GM23338 (cell line): ENCODE measurements at regions not wholly inside any gene's neighbourhood (a gene's known extent, or its start where the extent isn't known, plus 50 kb on each side); places are given as distances from the start of the nearest gene placed in this dataset.
A peak's percentile ranks its signal among the peaks of the same experiment; 100 is the strongest.

Source experiments
- ATAC-seq: fragments of 200-7000 bp; cut with Tn5 transposase; 3 replicates; pipeline ENCODE4 v1.9.1; 2020
- DNase-seq: peaks from one replicate; pipeline ENCODE4 v3.0.0-alpha.2; 2015; ENCODE audit warnings: low spot score
- H2AFZ ChIP-seq: fragments of 200-600 bp; sonication (generic); 2 replicates; pipeline ENCODE4 v1.8.0; 2016; ENCODE audit warnings: antibody characterized with exemption, mild to moderate bottlenecking, moderate library complexity
- H3F3A ChIP-seq: fragments of 200-600 bp; sonication (generic); replicated peaks from 2 replicates; pipeline ENCODE4 v1.8.0; 2017; ENCODE audit warnings: antibody characterized with exemption, mixed run types, low read depth
- H3K27ac ChIP-seq: fragments of 200-600 bp; sonication (generic); 2 replicates; pipeline ENCODE4 v1.6.1; 2016; ENCODE audit warnings: low read depth
- H3K27me3 ChIP-seq: fragments of 200-600 bp; sonication (generic); 2 replicates; pipeline ENCODE4 v1.8.0; 2016; ENCODE audit warnings: mild to moderate bottlenecking, mixed run types, moderate library complexity; ENCODE audit not compliant: insufficient read depth
- H3K36me3 ChIP-seq: fragments of 200-600 bp; sonication (generic); 2 replicates; pipeline ENCODE4 v1.8.0; 2016; ENCODE audit warnings: mild to moderate bottlenecking; ENCODE audit not compliant: insufficient read depth
- H3K4me1 ChIP-seq: fragments of 200-600 bp; sonication (generic); 2 replicates; pipeline ENCODE4 v1.8.0; 2016; ENCODE audit warnings: mild to moderate bottlenecking, moderate library complexity; ENCODE audit not compliant: insufficient read depth
- H3K4me2 ChIP-seq: fragments of 200-600 bp; sonication (generic); 2 replicates; pipeline ENCODE4 v1.7.1; 2017; ENCODE audit warnings: mixed run types
- H3K4me3 ChIP-seq: fragments of 200-600 bp; sonication (generic); 2 replicates; pipeline ENCODE4 v1.6.1; 2016; ENCODE audit warnings: mixed run types
- H3K79me2 ChIP-seq: fragments of 200-600 bp; sonication (generic); replicated peaks from 2 replicates; pipeline ENCODE4 v1.8.0; 2017; ENCODE audit warnings: mild to moderate bottlenecking; ENCODE audit not compliant: insufficient read depth
- H3K9me2 ChIP-seq: fragments of 200-600 bp; sonication (generic); 2 replicates; pipeline ENCODE4 v1.8.0; 2017; ENCODE audit not compliant: insufficient read depth
- H4K20me1 ChIP-seq: fragments of 200-600 bp; sonication (generic); replicated peaks from 2 replicates; pipeline ENCODE4 v1.8.0; 2017; ENCODE audit warnings: mild to moderate bottlenecking; ENCODE audit not compliant: insufficient read depth
- H3K27ac Mint-ChIP-seq: 2 replicates; pipeline ENCODE4 v1.8.0; 2020; ENCODE audit warnings: inconsistent platforms, mild to moderate bottlenecking, moderate library complexity, mixed read lengths
- H3K27me3 Mint-ChIP-seq: 3 replicates; pipeline ENCODE4 v1.8.0; 2022; ENCODE audit warnings: low read depth, mild to moderate bottlenecking, moderate library complexity, mixed read lengths, inconsistent platforms; ENCODE audit not compliant: insufficient read depth, poor library complexity
- H3K36me3 Mint-ChIP-seq: 3 replicates; pipeline ENCODE4 v1.8.0; 2021; ENCODE audit warnings: low read depth, mild to moderate bottlenecking, inconsistent platforms, moderate library complexity, mixed read lengths
- H3K4me1 Mint-ChIP-seq: 3 replicates; pipeline ENCODE4 v1.8.0; 2020; ENCODE audit warnings: mild to moderate bottlenecking, inconsistent platforms, mixed read lengths
- H3K4me3 Mint-ChIP-seq: 3 replicates; pipeline ENCODE4 v1.8.0; 2021; ENCODE audit warnings: moderate library complexity, mild to moderate bottlenecking, inconsistent platforms, mixed read lengths
- H3K9me3 Mint-ChIP-seq: 3 replicates; pipeline ENCODE4 v1.8.0; 2020; ENCODE audit warnings: moderate library complexity, mild to moderate bottlenecking, inconsistent platforms, mixed read lengths
- CTCF ChIP-seq, 2 experiments: fragments of 200-600 bp in 1 of 2; sonication (generic) in 1 of 2; conservative IDR thresholded peaks; 2 replicates each; pipeline versions ENCODE4 v1.5.1 to v1.6.1; 2016 to 2017; ENCODE audit warnings: antibody characterized with exemption in 2 of 2, low read depth in 2 of 2, mild to moderate bottlenecking in 2 of 2, moderate library complexity in 1 of 2
- ETS1 ChIP-seq: IDR thresholded peaks from 2 replicates; pipeline ENCODE4 v1.6.1; 2016; ENCODE audit warnings: antibody characterized with exemption
- EZH2 ChIP-seq: fragments of 200-600 bp; sonication (generic); IDR thresholded peaks from one replicate; pipeline ENCODE4 v1.8.0; 2017; ENCODE audit warnings: antibody characterized with exemption, mild to moderate bottlenecking, low read depth; ENCODE audit not compliant: unreplicated experiment
- EZH2phosphoT487 ChIP-seq: fragments of 200-600 bp; sonication (generic); IDR thresholded peaks from one replicate; pipeline ENCODE4 v1.8.1; 2018; ENCODE audit warnings: antibody characterized with exemption; ENCODE audit not compliant: unreplicated experiment
- JUNB ChIP-seq: IDR thresholded peaks from one replicate; pipeline ENCODE4 v1.6.1; 2016; ENCODE audit warnings: antibody characterized with exemption; ENCODE audit not compliant: unreplicated experiment
- REST ChIP-seq: IDR thresholded peaks from one replicate; pipeline ENCODE4 v1.6.1; 2018; ENCODE audit warnings: antibody characterized with exemption; ENCODE audit not compliant: unreplicated experiment
- STAT1 ChIP-seq: IDR thresholded peaks from one replicate; pipeline ENCODE4 v1.6.1; 2016; ENCODE audit warnings: antibody characterized with exemption; ENCODE audit not compliant: unreplicated experiment
- ZNF462 ChIP-seq: fragments of 250-450 bp; sonication (Bioruptor Pico); IDR thresholded peaks from 2 replicates; pipeline ENCODE4 v1.5.0; 2020; ENCODE audit warnings: mild to moderate bottlenecking, moderate library complexity

GRCh38 chr1:227434808-227435444 lies 116.6 kb upstream of the CDC42BPA start (continued):
- no peak for TF ChIP-seq ZNF462 (CRISPR knock-in tag)

GRCh38 chr1:227433663-227434341 lies 115.5 kb upstream of the CDC42BPA start:
- H3K27ac Mint-ChIP-seq, result no peak overlapping the region
- peaks cover 22% of the 10 kb centered on the region for H3K4me1 Mint-ChIP-seq
- Histone ChIP-seq H4K20me1 (no peaks in the 10 kb centered on the region), H3K27me3 (no peaks in the 10 kb centered on the region), H3K9me2 (no peaks in the 10 kb centered on the region), H3K79me2 (no peaks in the 10 kb centered on the region), H2AFZ (peak overlapping the region; percentile 63), H3F3A (no peaks in the 10 kb centered on the region), H3K4me2 (no peak overlapping the region), H3K4me1 (peaks cover 16% of the 10 kb centered on the region; the same call in 1 of the 2 replicates), H3K4me3 (no peak overlapping the region), H3K36me3 (no peaks in the 10 kb centered on the region), H3K27ac (no peak overlapping the region)
- peaks cover 14% of the 10 kb centered on the region for H3K27me3 Mint-ChIP-seq
- no peaks in the 10 kb centered on the region; the same call in 2 of the 3 replicates for H3K36me3 Mint-ChIP-seq
- DNase-seq (no peak), ATAC-seq (no peak)
- no peak overlapping the region for H3K4me3 Mint-ChIP-seq
- no peaks in the 10 kb centered on the region; the same call in 2 of the 3 replicates for H3K9me3 Mint-ChIP-seq
- TF ChIP-seq JUNB (no peak), ETS1 (no peak), EZH2 (no peak), STAT1 (no peak), REST (no peak), CTCF (conservative IDR thresholded peaks at IDR 0.05; ENCODE audit: low read depth in 2 of 2) (no peak), EZH2phosphoT487 (no peak)
